A549 (cell line): ENCODE measurements at regions not wholly inside any gene's neighbourhood (a gene's known extent, or its start where the extent isn't known, plus 50 kb on each side); places are given as distances from the start of the nearest gene placed in this dataset.

Experiments
- ATAC-seq, 2 experiments: fragments of 200-7000 bp in 1 of 2; fragments of >200 bp in 1 of 2; cut with Nextera tagmentation in 1 of 2; cut with Tn5 transposase in 1 of 2; 3 replicates each; pipeline versions ENCODE4 v1.8.0 to v1.9.1; 2018 to 2020; ENCODE audit warnings: mild to moderate bottlenecking in 1 of 2, moderate library complexity in 1 of 2
- CTCF ChIA-PET: fragments of 300-600 bp; sonication (Branson Sonifier 250); formaldehyde crosslinking; extraction: SDS; loops from one replicate; lab custom pipeline; 2021; ENCODE audit warnings: antibody characterized with exemption, inconsistent platforms; lab: Yijun Ruan, JAX
- POLR2A ChIA-PET: fragments of 350-600 bp; formaldehyde crosslinking; extraction: SDS; loops from one replicate; lab custom pipeline; 2021; ENCODE audit warnings: antibody characterized with exemption, inconsistent platforms; lab: Yijun Ruan, JAX
- DNase-seq, 2 experiments: peaks; one replicate each; pipeline versions ENCODE4 v3.0.0 to v3.0.0-alpha.2; 2011 to 2016; ENCODE audit warnings: low read depth in 1 of 2, low spot score in 1 of 2
- FAIRE-seq: peaks from 2 replicates; lab custom pipeline; 2011; peaks lifted over from hg19 to GRCh38; lab: Jason Lieb, UNC
- H3K27ac ChIP-seq, 2 experiments: fragments of >200 bp; sonication (Bioruptor Twin); formaldehyde crosslinking; 3 replicates each; pipeline ENCODE4 v1.5.1; 2016 to 2017
- H3K4me1 ChIP-seq: fragments of >200 bp; sonication (Bioruptor Twin); formaldehyde crosslinking; 3 replicates; pipeline ENCODE4 v1.6.1; 2016
- H3K4me2 ChIP-seq: fragments of >200 bp; sonication (Bioruptor Twin); formaldehyde crosslinking; 3 replicates; pipeline ENCODE4 v1.6.1; 2016
- H3K4me3 ChIP-seq: fragments of >200 bp; sonication (Bioruptor Twin); formaldehyde crosslinking; 3 replicates; pipeline ENCODE4 v1.5.1; 2016
- H3K9me3 ChIP-seq: fragments of >200 bp; sonication (Bioruptor Twin); formaldehyde crosslinking; 3 replicates; pipeline ENCODE4 v1.6.1; 2016
- BCL3 ChIP-seq: fragments of >200 bp; sonication (Bioruptor Twin); formaldehyde crosslinking; IDR thresholded peaks from 3 replicates; pipeline ENCODE4 v1.6.1; 2016
- BHLHE40 ChIP-seq: IDR thresholded peaks from 2 replicates; pipeline ENCODE4 v1.6.1; 2012; ENCODE audit warnings: low read depth, low read length, inconsistent platforms
- CEBPB ChIP-seq, 2 experiments: fragments of >200 bp in 1 of 2; sonication (Bioruptor Twin) in 1 of 2; formaldehyde crosslinking in 1 of 2; IDR thresholded peaks; 2 replicates each; pipeline ENCODE4 v1.6.1; 2012 to 2016
- CTCF ChIP-seq: fragments of >200 bp; sonication (Bioruptor Twin); formaldehyde crosslinking; IDR thresholded peaks from 3 replicates; pipeline ENCODE4 v1.5.1; 2016
- EP300 ChIP-seq, 2 experiments: fragments of >200 bp; sonication (Bioruptor Twin); formaldehyde crosslinking; IDR thresholded peaks; 2 replicates in 1 of 2; 3 replicates in 1 of 2; pipeline ENCODE4 v1.6.1; 2016 to 2017
- FOXS1 ChIP-seq: fragments of 250-450 bp; sonication (Bioruptor Pico); IDR thresholded peaks from 2 replicates; pipeline ENCODE4 v1.5.0; 2020; ENCODE audit warnings: mild to moderate bottlenecking, moderate library complexity
- HDAC2 ChIP-seq: fragments of 200-600 bp; sonication (generic); IDR thresholded peaks from 2 replicates; pipeline ENCODE4 v1.6.1; 2016
- HEYL ChIP-seq: fragments of 250-450 bp; sonication (Bioruptor Pico); IDR thresholded peaks from 2 replicates; pipeline ENCODE4 v1.8.0; 2021; ENCODE audit warnings: mild to moderate bottlenecking, moderate library complexity
- HMGXB4 ChIP-seq: fragments of 250-450 bp; sonication (Bioruptor Pico); IDR thresholded peaks from 2 replicates; pipeline ENCODE4 v1.5.0; 2021; ENCODE audit warnings: mild to moderate bottlenecking, moderate library complexity, borderline replicate concordance
- JUN ChIP-seq, 2 experiments: fragments of >200 bp; sonication (Bioruptor Twin); formaldehyde crosslinking; IDR thresholded peaks; 2 replicates in 1 of 2; 3 replicates in 1 of 2; pipeline ENCODE4 v1.6.1; 2016 to 2017
- KDM5A ChIP-seq: fragments of 200-600 bp; sonication (generic); IDR thresholded peaks from 2 replicates; pipeline ENCODE4 v1.6.1; 2016; ENCODE audit warnings: antibody characterized with exemption, mild to moderate bottlenecking
- NPAS2 ChIP-seq: fragments of 250-450 bp; sonication (Bioruptor Pico); IDR thresholded peaks from 2 replicates; pipeline ENCODE4 v1.8.0; 2022; ENCODE audit warnings: mild to moderate bottlenecking, moderate library complexity, borderline replicate concordance
- NR3C1 ChIP-seq: fragments of >200 bp; sonication (Bioruptor Twin); formaldehyde crosslinking; IDR thresholded peaks from 3 replicates; pipeline ENCODE4 v1.6.1; 2017
- PBX3 ChIP-seq: IDR thresholded peaks from 2 replicates; pipeline ENCODE4 v1.6.1; 2012
- PHF8 ChIP-seq: fragments of 200-600 bp; sonication (generic); IDR thresholded peaks from 2 replicates; pipeline ENCODE4 v1.6.1; 2016; ENCODE audit warnings: low read depth, mild to moderate bottlenecking, antibody characterized with exemption, moderate library complexity, borderline replicate concordance
- POLR2A ChIP-seq: IDR thresholded peaks from 2 replicates; pipeline ENCODE4 v1.6.1; 2012; ENCODE audit warnings: mild to moderate bottlenecking, low read length
- RAD21 ChIP-seq, 2 experiments: fragments of >200 bp in 1 of 2; sonication (Bioruptor Twin) in 1 of 2; formaldehyde crosslinking in 1 of 2; IDR thresholded peaks in 1 of 2; conservative IDR thresholded peaks in 1 of 2; 2 replicates in 1 of 2; 3 replicates in 1 of 2; pipeline ENCODE4 v1.6.1; 2012 to 2018; ENCODE audit warnings: inconsistent platforms in 1 of 2
- REST ChIP-seq: fragments of 200-600 bp; sonication (generic); IDR thresholded peaks from 2 replicates; pipeline ENCODE4 v1.6.1; 2016; ENCODE audit warnings: antibody characterized with exemption, mild to moderate bottlenecking, moderate library complexity
- SREBF2 ChIP-seq: fragments of 450-650 bp; IDR thresholded peaks from 2 replicates; pipeline ENCODE4 v1.6.1; 2014; ENCODE audit warnings: mild to moderate bottlenecking, moderate library complexity
- ZSCAN20 ChIP-seq: fragments of 250-450 bp; sonication (Bioruptor Pico); IDR thresholded peaks from 2 replicates; pipeline ENCODE4 v1.8.0; 2022; ENCODE audit warnings: mild to moderate bottlenecking, moderate library complexity
- WGBS: methylation state at CpG from one replicate; pipeline ENCODE4 v1.1.6; 2017; ENCODE audit errors: missing lambda C conversion rate; 5-methylcytosine and 5-hydroxymethylcytosine counted together

- no peak overlapping the region for H3K4me3 ChIP-seq
- POLR2A ChIA-PET: no interaction called here
- no peak for TF ChIP-seq HDAC2
- no peak for TF ChIP-seq NPAS2 (CRISPR knock-in tag)
- TF ChIP-seq HMGXB4 (CRISPR knock-in tag): no peak
- no peak for TF ChIP-seq BHLHE40
- TF ChIP-seq ZSCAN20 (CRISPR knock-in tag): no peak
- no peak for TF ChIP-seq PBX3
- TF ChIP-seq POLR2A: no peak
- no peak for TF ChIP-seq HEYL
- TF ChIP-seq REST: no peak
- no peak for TF ChIP-seq CTCF
- no peak for FAIRE-seq
- CTCF ChIA-PET: no interaction called here
- peaks cover 23% of the 10 kb centered on the region for H3K4me1 ChIP-seq
- H3K27ac ChIP-seq: peak overlapping the region in 1 of 2 experiments; percentile 84; a peak in 2 of 6 replicates
- H3K9me3 ChIP-seq: no peaks in the 10 kb centered on the region
- 80% methylated on average over 10 of the region's 10 CpGs for WGBS
- ATAC-seq: no peak
- no peak overlapping the region for H3K4me2 ChIP-seq
- peak in 1 of 2 experiments; percentile 32 for DNase-seq
These were observed 91.0 kb upstream of the COL5A1 start for GRCh38 chr9:134550584-134550983.

- 94% methylated on average over 18 of the region's 23 CpGs for WGBS
- Histone ChIP-seq H3K4me1 (peaks cover 23% of the 10 kb centered on the region), H3K4me3 (no peak overlapping the region), H3K9me3 (no peaks in the 10 kb centered on the region), H3K27ac (peak overlapping the region; percentile 43 to 84; a peak in 5 of 6 replicates), H3K4me2 (peak overlapping the region; percentile 63)
- no peak for DNase-seq
- ATAC-seq: no peak
- ChIA-PET CTCF (interaction anchor here (0.9 kb wide), 1 partner anchor 46 kb away, joined by 3 read pairs; no protein-coding TSS in a partner anchor), POLR2A (no interaction called here)
- FAIRE-seq: no peak
- TF ChIP-seq BCL3: no peak
- TF ChIP-seq RAD21 (conservative IDR thresholded peaks at IDR 0.05 in 1 of 2, IDR thresholded peaks at IDR 0.05 in 1 of 2): no peak
- TF ChIP-seq KDM5A: no peak
- no peak for TF ChIP-seq NR3C1
- no peak for TF ChIP-seq SREBF2
- no peak for TF ChIP-seq FOXS1 (CRISPR knock-in tag)
- TF ChIP-seq PHF8: no peak
- TF ChIP-seq EP300 (IDR thresholded peaks at IDR 0.05): no peak
- no peak for TF ChIP-seq JUN (IDR thresholded peaks at IDR 0.05)
- TF ChIP-seq CEBPB (IDR thresholded peaks at IDR 0.05): no peak
These were observed 90.4 kb upstream of the COL5A1 start for GRCh38 chr9:134551176-134551575.
